Sigmoid colon (tissue), 6 donors: ENCODE measurements at regions not wholly inside any gene's neighbourhood (a gene's known extent, or its start where the extent isn't known, plus 50 kb on each side); places are given as distances from the start of the nearest gene placed in this dataset.

ENCODE experiments used
- DNase-seq: peaks from one replicate; pipeline ENCODE4 v3.0.0-alpha.2; 2019
- H3K27ac ChIP-seq, 4 donors: fragments of 200-600 bp; sonication (generic); one replicate each; pipeline ENCODE4 v1.5.1; 2016 to 2019; ENCODE audit warnings: mild to moderate bottlenecking in 1 of 4
- H3K27me3 ChIP-seq, 3 donors: fragments of 200-600 bp; sonication (generic); one replicate each; pipeline ENCODE4 v1.5.1; 2019; ENCODE audit warnings: mild to moderate bottlenecking in 1 of 3
- H3K36me3 ChIP-seq, 4 donors: fragments of 200-600 bp; sonication (generic); one replicate each; pipeline ENCODE4 v1.5.1; 2016 to 2019
- H3K4me1 ChIP-seq, 4 donors: fragments of 200-600 bp; sonication (generic); one replicate each; pipeline ENCODE4 v1.5.1; 2017 to 2019
- H3K4me3 ChIP-seq, 4 donors: fragments of 200-600 bp; sonication (generic); one replicate each; pipeline ENCODE4 v1.5.1; 2017 to 2019; ENCODE audit warnings: mild to moderate bottlenecking in 2 of 4, moderate library complexity in 1 of 4
- H3K9me3 ChIP-seq, 4 donors: fragments of 200-600 bp in 3 of 4; sonication (generic) in 3 of 4; one replicate each; pipeline versions ENCODE4 v1.5.1 to v1.6.1; 2013 to 2019
- EP300 ChIP-seq, 4 donors: sonication (generic); formaldehyde crosslinking; IDR thresholded peaks; one replicate each; pipeline ENCODE4 v1.6.1; 2017; ENCODE audit warnings: antibody characterized with exemption in 4 of 4
- POLR2A ChIP-seq, 2 donors: fragments of 450-650 bp; IDR thresholded peaks; one replicate each; pipeline ENCODE4 v1.6.1; 2016; ENCODE audit warnings: antibody characterized with exemption in 2 of 2, mild to moderate bottlenecking in 2 of 2, moderate library complexity in 2 of 2
- POLR2AphosphoS5 ChIP-seq, 4 donors: sonication (generic); formaldehyde crosslinking; IDR thresholded peaks; one replicate each; pipeline ENCODE4 v1.6.1; 2017; ENCODE audit warnings: antibody characterized with exemption in 4 of 4
- WGBS, 2 donors: extraction: QIAGEN DNeasy Blood & Tissue Kit; methylation state at CpG; one replicate each; pipeline ENCODE4 v1.1.7; 2013; 5-methylcytosine and 5-hydroxymethylcytosine counted together
- intact Hi-C: fragments of 100-400 bp; cut with DNase I; formaldehyde crosslinking; loops from one replicate; pipeline ENCODE4 v1.15.1; 2023
- TF ChIP-seq, protein P1 (sequence below), 4 experiments: fragments of 450-650 bp in 3 of 4; fragments of 200-600 bp in 1 of 4; IDR thresholded peaks; one replicate each; pipeline ENCODE4 v1.5.1; 2016 to 2019; ENCODE audit warnings: antibody characterized with exemption in 4 of 4, mild to moderate bottlenecking in 3 of 4, moderate library complexity in 2 of 4
- donor health status: healthy with polysubstance abuse.
- donor health status: healthy.

DNA sequence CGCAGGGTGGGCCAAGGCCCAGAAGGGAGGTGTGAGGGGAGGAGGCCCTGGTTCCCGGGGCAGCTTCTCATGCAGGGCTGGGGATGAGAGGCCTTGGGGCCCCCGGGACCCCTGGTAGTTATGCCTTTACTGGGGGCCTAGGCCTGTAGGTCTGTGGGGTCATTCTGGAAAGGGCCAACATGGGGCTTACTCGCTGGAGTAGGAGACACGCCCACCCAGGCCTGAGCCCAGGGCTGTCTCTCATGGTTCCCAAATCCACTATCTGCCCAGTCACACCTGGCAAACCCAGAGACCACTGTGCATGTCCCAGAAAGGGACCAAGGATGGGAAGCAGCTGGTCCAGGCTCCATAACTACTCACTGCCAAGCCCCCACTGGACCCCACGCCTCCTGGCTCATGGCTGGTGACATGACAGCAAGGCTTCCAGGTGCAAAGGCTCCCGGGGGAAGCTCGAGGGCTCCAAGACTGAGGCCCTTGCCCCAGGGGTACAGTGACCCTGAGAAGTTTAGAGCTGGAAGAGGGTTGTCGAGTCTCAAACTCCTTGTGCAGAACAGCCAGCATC, 64.2 kb upstream of the ATP12A start:
- intact Hi-C loops: no loop called here
- Histone ChIP-seq H3K36me3 (no peaks in the 10 kb centered on the region), H3K4me1 (no peaks in the 10 kb centered on the region), H3K4me3 (no peak overlapping the region), H3K27me3 (no peaks in the 10 kb centered on the region), H3K9me3 (no peaks in the 10 kb centered on the region), H3K27ac (no peak overlapping the region)
- no peak for DNase-seq
- TF ChIP-seq, protein P1, sequence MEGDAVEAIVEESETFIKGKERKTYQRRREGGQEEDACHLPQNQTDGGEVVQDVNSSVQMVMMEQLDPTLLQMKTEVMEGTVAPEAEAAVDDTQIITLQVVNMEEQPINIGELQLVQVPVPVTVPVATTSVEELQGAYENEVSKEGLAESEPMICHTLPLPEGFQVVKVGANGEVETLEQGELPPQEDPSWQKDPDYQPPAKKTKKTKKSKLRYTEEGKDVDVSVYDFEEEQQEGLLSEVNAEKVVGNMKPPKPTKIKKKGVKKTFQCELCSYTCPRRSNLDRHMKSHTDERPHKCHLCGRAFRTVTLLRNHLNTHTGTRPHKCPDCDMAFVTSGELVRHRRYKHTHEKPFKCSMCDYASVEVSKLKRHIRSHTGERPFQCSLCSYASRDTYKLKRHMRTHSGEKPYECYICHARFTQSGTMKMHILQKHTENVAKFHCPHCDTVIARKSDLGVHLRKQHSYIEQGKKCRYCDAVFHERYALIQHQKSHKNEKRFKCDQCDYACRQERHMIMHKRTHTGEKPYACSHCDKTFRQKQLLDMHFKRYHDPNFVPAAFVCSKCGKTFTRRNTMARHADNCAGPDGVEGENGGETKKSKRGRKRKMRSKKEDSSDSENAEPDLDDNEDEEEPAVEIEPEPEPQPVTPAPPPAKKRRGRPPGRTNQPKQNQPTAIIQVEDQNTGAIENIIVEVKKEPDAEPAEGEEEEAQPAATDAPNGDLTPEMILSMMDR (IDR thresholded peaks at IDR 0.05): no peak
- TF ChIP-seq POLR2AphosphoS5 (IDR thresholded peaks at IDR 0.05): no peak
- TF ChIP-seq EP300 (IDR thresholded peaks at IDR 0.05): no peak
- no peak for TF ChIP-seq POLR2A (IDR thresholded peaks at IDR 0.05)
- WGBS, 2 donors: 89 to 96% methylated on average over 9 of the region's 9 CpGs

DNA sequence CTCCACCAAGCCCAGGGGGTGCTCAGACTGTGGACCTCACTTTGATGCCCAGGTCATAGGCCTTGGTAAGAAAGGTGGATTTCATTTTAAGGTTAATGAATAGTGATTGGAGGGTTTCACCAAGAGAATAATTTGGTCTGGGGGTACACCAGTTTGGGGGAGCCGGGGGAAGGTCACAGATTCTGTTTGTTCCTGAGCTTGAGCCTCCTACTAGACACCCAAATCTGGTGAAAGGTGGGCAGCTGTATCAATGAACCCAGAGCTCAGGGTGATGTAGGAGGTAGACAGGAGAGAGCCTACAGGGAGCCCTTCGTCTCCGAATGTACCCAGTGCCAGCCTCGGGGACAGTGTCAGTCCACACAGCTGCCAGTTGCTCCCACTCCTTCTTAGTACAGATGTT, 63.7 kb upstream of the ATP12A start:
- intact Hi-C loops: no loop called here
- Histone ChIP-seq H3K27ac (no peak overlapping the region), H3K4me3 (no peak overlapping the region), H3K4me1 (no peaks in the 10 kb centered on the region), H3K27me3 (no peaks in the 10 kb centered on the region), H3K36me3 (no peaks in the 10 kb centered on the region), H3K9me3 (no peaks in the 10 kb centered on the region)
- 95 to 98% methylated on average over 4 of the region's 4 CpGs for WGBS, 2 donors
- TF ChIP-seq POLR2AphosphoS5 (IDR thresholded peaks at IDR 0.05) (no peak), POLR2A (IDR thresholded peaks at IDR 0.05) (no peak), EP300 (IDR thresholded peaks at IDR 0.05) (no peak)
- TF ChIP-seq, protein P1 (IDR thresholded peaks at IDR 0.05): no peak
- DNase-seq: no peak

DNA sequence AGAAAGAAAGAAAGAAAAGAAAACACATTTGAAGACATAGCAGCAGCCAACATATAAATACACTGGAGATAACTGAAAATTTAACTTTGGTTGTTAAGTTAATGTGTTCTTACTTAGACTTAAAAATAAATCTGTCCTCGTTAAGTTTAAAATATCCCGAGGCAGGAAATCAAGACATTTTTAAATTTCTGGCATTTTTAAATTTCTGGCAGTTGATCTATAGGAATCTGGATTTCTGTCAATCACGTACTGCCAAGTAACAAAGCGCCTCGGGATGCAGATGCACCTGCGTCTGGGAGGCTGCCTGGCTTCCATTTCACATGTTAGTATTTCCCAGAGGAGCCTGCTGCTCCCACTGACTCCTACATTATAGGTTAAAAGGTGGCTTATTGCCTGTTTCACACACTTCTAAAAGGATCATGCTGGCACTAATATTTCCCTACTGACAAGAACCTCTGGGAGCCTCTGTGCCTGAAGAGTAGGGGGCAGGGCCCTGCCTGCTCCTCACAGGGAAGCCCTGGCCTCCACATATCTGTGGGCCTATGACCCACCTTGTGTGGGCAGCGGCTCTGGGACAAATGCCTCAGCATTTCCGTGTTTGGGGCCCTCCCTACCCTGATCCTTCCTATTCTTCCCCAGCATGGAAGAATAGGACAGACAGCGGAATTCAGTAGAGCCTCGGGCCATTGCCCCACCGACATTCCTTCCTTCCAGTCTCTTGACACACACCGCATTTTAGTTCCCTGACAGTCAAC, 62.8 kb upstream of the ATP12A start:
- intact Hi-C loops: no loop called here
- no peak for DNase-seq
- H3K4me3 ChIP-seq: no peak overlapping the region
- H3K27me3 ChIP-seq: no peaks in the 10 kb centered on the region
- no peaks in the 10 kb centered on the region for H3K4me1 ChIP-seq
- no peaks in the 10 kb centered on the region for H3K9me3 ChIP-seq
- H3K27ac ChIP-seq: no peak overlapping the region
- H3K36me3 ChIP-seq: no peaks in the 10 kb centered on the region
- no peak for TF ChIP-seq EP300 (IDR thresholded peaks at IDR 0.05)
- no peak for TF ChIP-seq POLR2A (IDR thresholded peaks at IDR 0.05)
- TF ChIP-seq POLR2AphosphoS5 (IDR thresholded peaks at IDR 0.05): no peak
- TF ChIP-seq, protein P1 (IDR thresholded peaks at IDR 0.05): no peak
- WGBS, 2 donors: 94 to 95% methylated on average over 12 of the region's 12 CpGs

DNA sequence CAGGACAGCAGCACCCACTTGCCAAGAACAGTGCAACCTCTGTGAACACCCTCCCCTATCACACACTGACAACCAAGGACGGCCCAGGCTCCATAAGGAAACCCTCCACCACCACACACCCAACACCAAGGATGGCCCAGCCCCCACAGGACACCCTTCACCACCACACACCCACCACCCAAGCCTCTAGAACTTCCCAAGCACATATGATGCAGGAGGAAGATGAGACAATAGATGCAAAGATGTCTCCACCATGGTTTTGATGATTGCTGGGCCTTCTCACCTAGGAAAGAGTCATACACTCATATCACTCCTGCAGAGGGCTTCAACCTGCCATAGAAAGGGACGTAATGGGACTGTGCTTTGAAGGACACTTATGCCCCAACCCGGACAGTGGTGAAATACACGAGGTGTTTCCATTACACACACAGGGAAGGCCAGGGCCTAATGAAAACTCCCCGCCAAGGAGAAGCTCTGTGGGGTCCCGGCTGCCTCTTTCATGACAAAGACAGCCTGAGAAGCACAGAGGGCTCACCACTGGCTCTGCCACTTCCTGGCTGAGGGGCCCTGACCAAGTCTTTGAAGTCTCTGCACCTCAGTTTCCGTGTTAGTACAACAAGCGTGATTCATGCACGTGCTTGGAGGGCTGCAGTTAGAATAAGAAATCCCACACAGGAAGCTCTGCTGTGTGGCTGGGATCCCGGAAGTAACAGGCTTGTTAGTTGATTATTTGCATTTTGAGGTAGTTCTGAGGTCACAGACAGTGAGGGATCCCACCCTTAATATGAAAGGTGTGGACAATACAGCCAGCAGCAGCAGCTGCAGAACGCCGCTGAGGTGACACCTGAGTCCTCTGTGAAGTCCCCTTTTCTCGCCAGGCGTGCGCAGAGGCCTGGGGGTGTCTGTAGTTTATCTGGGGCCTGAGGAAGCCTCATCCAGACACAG, 61.9 kb upstream of the ATP12A start:
- Histone ChIP-seq H3K36me3 (no peaks in the 10 kb centered on the region), H3K4me1 (no peaks in the 10 kb centered on the region), H3K27ac (no peak overlapping the region), H3K9me3 (no peaks in the 10 kb centered on the region), H3K27me3 (no peaks in the 10 kb centered on the region), H3K4me3 (no peak overlapping the region)
- intact Hi-C loops: no loop called here
- TF ChIP-seq, protein P1 (IDR thresholded peaks at IDR 0.05): no peak
- TF ChIP-seq EP300 (IDR thresholded peaks at IDR 0.05) (no peak), POLR2AphosphoS5 (IDR thresholded peaks at IDR 0.05) (no peak)
- WGBS, 2 donors: 63 to 71% methylated on average over 15 of the region's 15 CpGs
- no peak for DNase-seq
